Dermis microvascular lymphatic vessel endothelial cell (primary cell): ENCODE measurements at regions not wholly inside any gene's neighbourhood (a gene's known extent, or its start where the extent isn't known, plus 50 kb on each side); places are given as distances from the start of the nearest gene placed in this dataset.
"Not testable (repeated sequence)": the region's sequence is repeated elsewhere in the genome, so short reads cannot be mapped to it uniquely, and the experiment has no call there.

Experiments
- DNase-seq, 2 donors: peaks; one replicate each; pipeline versions ENCODE4 v3.0.0 to v3.0.0-alpha.2; 2010; ENCODE audit warnings: low read depth in 2 of 2

GRCh38 chr13:65508745-65509144, 1721.4 kb downstream of the PCDH9 start:
- DNase-seq = no peak

- no peak for DNase-seq
These were observed 1721.8 kb downstream of the PCDH9 start for GRCh38 chr13:65508338-65508737.

GRCh38 chr13:65505941-65506340, 1724.2 kb downstream of the PCDH9 start:
- no peak for DNase-seq

GRCh38 chr13:65504213-65504612, 1725.9 kb downstream of the PCDH9 start:
- no peak for DNase-seq

- DNase-seq = no peak
These were observed 1729.7 kb downstream of the PCDH9 start for GRCh38 chr13:65500481-65500880.

GRCh38 chr13:65499256-65499655, 1730.9 kb downstream of the PCDH9 start:
- no peak for DNase-seq

GRCh38 chr13:65497265-65497664, 1732.9 kb downstream of the PCDH9 start:
- DNase-seq = no peak

GRCh38 chr13:65490725-65491124, 1739.4 kb downstream of the PCDH9 start:
- not testable (repeated sequence) for DNase-seq

GRCh38 chr13:65488606-65489005, 1741.5 kb downstream of the PCDH9 start:
- DNase-seq = no peak

- no peak for DNase-seq
These were observed 1750.4 kb downstream of the PCDH9 start for GRCh38 chr13:65479692-65480091.

GRCh38 chr13:65473196-65473595, 1756.9 kb downstream of the PCDH9 start:
- no peak for DNase-seq

- no peak for DNase-seq
These were observed 1757.8 kb downstream of the PCDH9 start for GRCh38 chr13:65472336-65472735.

- no peak for DNase-seq
These were observed 1759.4 kb downstream of the PCDH9 start for GRCh38 chr13:65470781-65471180.

GRCh38 chr13:65468628-65469027, 1761.5 kb downstream of the PCDH9 start:
- DNase-seq = no peak

GRCh38 chr13:65461590-65461989, 1768.5 kb downstream of the PCDH9 start:
- DNase-seq = no peak

GRCh38 chr13:65460136-65460535, 1770.0 kb downstream of the PCDH9 start:
- no peak for DNase-seq

- DNase-seq = no peak
These were observed 1773.8 kb downstream of the PCDH9 start for GRCh38 chr13:65456150-65456912.

GRCh38 chr13:65454403-65454802, 1775.7 kb downstream of the PCDH9 start:
- DNase-seq = no peak

- no peak for DNase-seq
These were observed 1776.2 kb downstream of the PCDH9 start for GRCh38 chr13:65453982-65454381.

GRCh38 chr13:65445340-65445739, 1784.8 kb downstream of the PCDH9 start:
- no peak for DNase-seq

GRCh38 chr13:65435590-65435989, 1794.5 kb downstream of the PCDH9 start:
- DNase-seq = no peak

GRCh38 chr13:65417953-65418352, 1812.2 kb downstream of the PCDH9 start:
- no peak for DNase-seq

GRCh38 chr13:65416784-65417183, 1813.4 kb downstream of the PCDH9 start:
- no peak for DNase-seq

GRCh38 chr13:65414187-65414586, 1815.9 kb downstream of the PCDH9 start:
- DNase-seq = no peak
